Anterior cingulate cortex (tissue), 58 donors: ENCODE measurements at regions not wholly inside any gene's neighbourhood (a gene's known extent, or its start where the extent isn't known, plus 50 kb on each side); places are given as distances from the start of the nearest gene placed in this dataset.

ENCODE experiments used
- DNase-seq, 58 donors: peaks; one replicate each; lab custom pipeline; 2025; lab: John Stamatoyannopoulos, UW

- DNase-seq = no peak
Measured at GRCh38 chr2:60329225-60329624, 224.2 kb downstream of the BCL11A start.

DNA sequence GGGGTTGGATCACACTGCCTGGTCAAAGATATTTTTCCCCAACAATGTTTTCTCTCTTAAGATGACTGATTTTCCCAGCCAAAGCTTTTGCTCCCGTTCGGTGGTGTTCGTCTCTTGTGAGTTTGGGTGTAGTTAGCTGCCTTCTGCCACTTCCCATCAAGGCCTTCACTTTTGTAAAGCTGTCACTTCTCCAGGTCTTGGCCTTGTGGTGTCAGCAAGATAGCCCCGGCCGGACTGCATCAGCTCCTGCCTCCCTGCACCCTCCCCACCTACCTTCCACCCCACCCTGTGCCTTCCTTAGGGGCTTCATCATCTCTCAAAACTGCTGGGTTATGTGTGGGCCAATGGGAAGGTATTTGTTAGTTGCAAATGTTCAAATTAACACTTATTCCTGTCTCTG lies 228.9 kb downstream of the BCL11A start:
- no peak for DNase-seq

DNA sequence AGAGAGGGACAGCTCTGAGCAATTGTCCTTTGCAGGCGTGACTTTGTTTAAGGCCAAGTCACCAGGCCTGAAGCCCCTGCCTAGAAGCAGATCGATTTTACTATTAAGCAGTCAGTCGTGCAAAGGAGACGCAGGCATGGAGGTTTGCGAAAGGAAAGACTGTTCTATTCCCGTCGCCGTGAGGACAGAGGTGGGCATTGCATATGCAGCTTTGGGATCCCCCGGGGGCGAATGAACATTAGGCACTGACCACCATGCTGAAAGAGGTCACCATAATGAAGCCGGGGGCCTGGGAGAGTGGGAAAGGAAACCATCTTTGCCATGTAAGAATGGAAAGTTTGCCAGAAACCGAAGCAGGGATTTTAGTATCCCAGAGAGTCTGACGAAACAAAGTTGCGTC lies 231.6 kb downstream of the BCL11A start:
- no peak for DNase-seq

- no peak for DNase-seq
Measured at GRCh38 chr2:60320724-60321123, 232.7 kb downstream of the BCL11A start.

- DNase-seq = no peak
Measured at GRCh38 chr2:60319031-60319547, 234.4 kb downstream of the BCL11A start.

GRCh38 chr2:60318544-60318943 lies 234.9 kb downstream of the BCL11A start:
- DNase-seq = peak in 6 of 58 donors; percentile 7 to 11 (median 8)

DNA sequence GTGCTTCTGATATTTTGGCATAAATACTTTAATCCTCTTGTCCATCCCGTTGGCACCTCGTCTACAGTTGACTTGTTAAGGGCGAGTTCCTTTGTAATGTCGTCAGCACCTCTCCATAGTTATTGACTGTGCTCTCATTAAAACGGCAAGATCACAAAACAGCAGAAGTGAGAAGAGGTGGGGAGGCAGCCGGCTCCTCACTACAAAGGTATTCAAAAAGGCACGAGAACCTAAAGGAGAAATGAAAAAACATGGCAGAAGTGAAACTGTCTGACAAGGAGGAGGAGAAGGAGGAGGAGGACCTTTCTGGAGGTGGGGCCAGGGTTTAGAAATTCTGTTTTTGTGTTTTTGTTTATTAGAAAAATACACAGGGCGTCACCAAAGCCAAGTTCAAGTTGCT lies 235.6 kb downstream of the BCL11A start:
- no peak for DNase-seq

GRCh38 chr2:60317034-60317386 lies 236.4 kb downstream of the BCL11A start:
- DNase-seq = no peak

DNA sequence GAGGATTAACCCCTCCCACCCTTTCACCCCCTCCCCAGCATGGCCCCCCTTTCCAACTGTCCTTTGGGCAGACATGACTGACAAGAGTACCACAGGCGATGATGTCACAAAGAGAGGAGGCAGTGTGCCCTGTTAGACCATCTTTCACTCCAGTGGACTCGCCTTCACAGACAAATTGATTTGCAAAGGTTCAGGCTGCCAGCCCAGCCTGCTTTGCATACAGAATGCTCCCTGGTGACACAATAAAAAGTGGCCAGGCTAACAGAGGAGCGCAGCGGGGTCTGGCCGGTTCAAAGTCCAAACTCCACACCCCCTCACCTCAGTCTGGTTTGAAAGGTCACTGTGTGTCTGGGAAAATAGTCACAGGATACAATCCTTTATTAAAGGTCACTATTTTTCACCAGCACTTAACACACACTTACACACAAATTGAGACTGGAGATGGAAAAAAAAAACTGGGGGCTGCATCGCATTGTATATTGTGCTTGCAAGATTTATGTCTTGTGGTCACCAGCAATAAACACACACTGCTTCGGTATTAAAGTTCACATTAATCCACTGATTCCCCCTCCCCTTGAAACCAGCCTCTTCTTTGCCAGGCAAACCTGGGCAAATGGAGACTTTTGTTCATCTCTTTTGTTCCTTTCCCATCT lies 236.9 kb downstream of the BCL11A start:
- DNase-seq = peak in 1 of 58 donors; percentile 15

- no peak for DNase-seq
Measured at GRCh38 chr2:60313470-60314172, 239.8 kb downstream of the BCL11A start.

GRCh38 chr2:60312618-60313017 lies 240.8 kb downstream of the BCL11A start:
- DNase-seq = no peak

DNA sequence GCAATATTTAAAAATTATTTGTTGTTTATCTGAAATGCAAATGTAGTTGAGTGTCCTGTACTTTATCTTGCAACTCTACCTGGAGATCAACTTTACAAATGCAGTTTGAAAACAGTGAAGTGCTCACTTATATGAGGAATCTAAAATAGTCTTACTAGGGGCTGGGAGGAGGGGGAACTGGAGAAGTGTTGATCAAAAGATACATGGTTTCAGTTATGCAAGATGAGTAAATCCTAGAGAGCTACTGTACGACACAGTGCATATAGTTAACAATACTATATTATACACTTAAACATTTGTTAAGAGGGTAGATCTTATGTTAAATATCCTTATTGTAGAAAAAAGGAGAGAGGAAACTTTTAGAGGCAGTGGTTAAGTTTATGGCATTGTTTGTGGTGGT lies 241.9 kb downstream of the BCL11A start:
- no peak for DNase-seq

- no peak for DNase-seq
Measured at GRCh38 chr2:60309941-60310660, 243.4 kb downstream of the BCL11A start.

- no peak for DNase-seq
Measured at GRCh38 chr2:60309336-60309735, 244.1 kb downstream of the BCL11A start.

DNA sequence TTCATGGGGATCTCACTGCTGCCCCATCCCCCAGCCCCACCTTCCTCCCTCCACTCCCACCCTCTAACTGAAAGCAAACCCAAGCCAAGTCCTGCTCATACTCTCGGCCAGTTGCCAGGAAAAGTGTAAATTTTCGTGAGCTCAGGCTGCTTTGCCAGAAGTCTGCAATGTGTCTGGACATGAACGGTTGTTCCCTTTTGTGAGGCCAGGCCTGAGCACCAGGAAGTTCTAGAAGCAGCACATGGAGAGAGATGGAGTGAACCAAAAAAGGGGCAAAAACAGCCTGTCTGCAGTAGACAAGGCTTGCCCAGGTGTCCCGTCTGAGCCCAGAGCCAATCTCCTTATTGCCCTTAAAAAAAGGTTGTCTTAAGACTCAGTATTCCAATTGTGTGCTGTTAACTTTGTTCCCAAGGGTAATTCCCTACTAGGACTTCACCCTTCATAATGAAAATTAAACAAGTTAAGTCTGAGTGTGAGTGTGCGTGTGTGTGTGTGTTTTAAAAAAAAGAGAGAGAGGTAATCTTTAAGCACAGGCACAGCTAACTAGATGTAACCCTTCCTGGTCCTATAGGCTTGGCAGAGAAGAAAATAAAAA lies 247.1 kb downstream of the BCL11A start:
- no peak for DNase-seq

- no peak for DNase-seq
Measured at GRCh38 chr2:60303680-60304079, 249.8 kb downstream of the BCL11A start.

DNA sequence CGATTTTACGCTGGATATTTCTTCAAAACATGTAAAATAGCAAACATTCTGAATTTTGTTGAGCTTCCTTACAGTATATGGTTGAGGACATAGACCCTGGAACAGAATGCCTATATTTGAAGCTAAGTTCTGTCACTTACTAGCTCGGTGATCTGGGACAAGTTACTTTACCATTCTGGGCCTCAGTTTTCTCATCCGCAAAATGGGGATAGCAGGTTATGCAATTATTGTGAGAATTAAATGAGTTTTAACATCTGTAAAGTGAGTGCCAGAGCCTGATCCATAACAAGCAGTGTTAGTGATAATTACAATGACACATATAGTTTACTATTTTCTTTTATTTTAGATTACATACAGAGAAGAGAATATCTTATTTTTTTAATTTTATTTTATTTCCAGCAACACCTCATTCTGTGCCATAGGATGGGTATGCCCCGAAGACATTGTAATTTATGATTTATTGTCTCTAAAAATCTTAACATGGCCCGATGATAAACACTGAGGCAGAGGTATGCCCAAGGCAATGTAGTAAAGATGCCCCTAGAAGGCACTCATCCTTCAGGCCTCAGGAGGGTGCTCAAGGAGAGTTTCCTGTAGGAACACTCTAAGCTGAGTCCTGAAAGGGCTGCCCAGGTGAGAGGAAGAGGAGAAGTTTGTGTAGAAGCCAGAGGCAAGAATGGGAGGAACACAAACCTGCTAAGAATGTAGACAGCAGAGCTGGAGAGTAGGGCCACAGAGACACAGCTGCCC lies 250.9 kb downstream of the BCL11A start:
- no peak for DNase-seq

- no peak for DNase-seq
Measured at GRCh38 chr2:60301726-60302125, 251.7 kb downstream of the BCL11A start.

DNA sequence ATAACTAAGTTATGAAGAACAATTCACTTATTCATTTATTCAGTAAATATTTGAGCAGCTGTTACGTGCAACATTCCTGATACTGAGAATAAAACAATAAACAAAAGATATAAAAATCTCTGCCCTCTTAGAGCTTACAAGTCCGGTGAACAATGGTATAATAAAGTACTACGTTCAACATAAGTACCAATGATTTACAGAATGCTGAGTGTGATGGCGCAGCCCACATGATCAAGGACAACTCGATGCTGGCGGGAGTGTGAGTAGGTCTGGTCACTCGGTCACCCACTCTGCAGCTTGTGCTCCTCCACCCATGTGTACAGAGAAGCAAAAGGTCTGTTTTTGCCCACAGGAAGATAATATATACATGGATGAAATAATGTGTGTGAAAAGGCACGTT lies 254.3 kb downstream of the BCL11A start:
- DNase-seq = no peak

DNA sequence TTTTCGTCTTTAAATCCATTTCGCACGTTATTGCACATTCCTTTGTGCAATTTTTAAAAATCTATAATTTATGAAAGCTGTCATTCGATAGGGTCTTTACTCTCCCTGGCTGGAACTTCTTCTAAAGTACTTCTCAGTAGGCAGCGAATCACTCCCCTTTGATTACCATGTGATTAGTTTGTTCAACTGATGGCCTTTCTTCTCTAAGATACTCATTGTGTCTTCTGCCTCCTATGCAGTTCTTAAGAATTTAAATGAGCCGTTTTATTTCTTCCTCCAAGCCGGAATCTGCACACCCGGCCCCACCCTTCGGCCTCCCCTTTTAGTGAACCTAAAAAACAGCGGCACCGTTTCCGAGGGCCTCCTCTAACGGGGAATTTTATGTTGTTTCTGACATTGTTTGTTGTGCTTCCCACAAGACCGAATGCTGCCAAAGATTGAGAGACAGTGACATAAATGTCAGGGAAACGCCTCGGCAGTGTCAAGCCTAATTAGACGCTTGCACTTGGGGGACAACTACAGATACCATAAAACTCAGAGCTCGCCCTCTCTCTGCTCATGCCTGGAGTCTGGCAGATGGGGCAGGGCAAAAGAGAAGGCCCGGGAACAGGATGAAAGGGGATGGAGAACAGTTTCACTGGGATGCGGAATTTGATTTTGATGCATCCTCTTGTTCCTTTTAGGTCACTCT lies 255.3 kb downstream of the BCL11A start:
- no peak for DNase-seq
